ENCODE measurements at regions not wholly inside any gene's neighbourhood (a gene's known extent, or its start where the extent isn't known, plus 50 kb on each side); places are given as distances from the start of the nearest gene placed in this dataset.

GRCh38 chr11:11039208-11039965 lies 181.5 kb upstream of the ZBED5 start:
- DNase-seq (ENCODE audit: low read depth): no peak

GRCh38 chr11:11038782-11039181 lies 180.9 kb upstream of the ZBED5 start:
- no peak for DNase-seq (ENCODE audit: low read depth)

GRCh38 chr11:11038352-11038751 lies 180.5 kb upstream of the ZBED5 start:
- no peak for DNase-seq (ENCODE audit: low read depth)

- DNase-seq (ENCODE audit: low read depth): peak; percentile 26
Observed at GRCh38 chr11:11036848-11037732, 179.2 kb upstream of the ZBED5 start.

- no peak for DNase-seq (ENCODE audit: low read depth)
Observed at GRCh38 chr11:11036185-11036847, 178.5 kb upstream of the ZBED5 start.

- DNase-seq (ENCODE audit: low read depth): no peak
Observed at GRCh38 chr11:11035331-11035730, 177.5 kb upstream of the ZBED5 start.

- no peak for DNase-seq (ENCODE audit: low read depth)
Observed at GRCh38 chr11:11034476-11034875, 176.6 kb upstream of the ZBED5 start.

GRCh38 chr11:11032066-11032465 lies 174.2 kb upstream of the ZBED5 start:
- no peak for DNase-seq (ENCODE audit: low read depth)

GRCh38 chr11:11029027-11029426 lies 171.2 kb upstream of the ZBED5 start:
- no peak for DNase-seq (ENCODE audit: low read depth)

- peak; percentile 39 for DNase-seq (ENCODE audit: low read depth)
Observed at GRCh38 chr11:11028017-11028692, 170.3 kb upstream of the ZBED5 start.

- no peak for DNase-seq (ENCODE audit: low read depth)
Observed at GRCh38 chr11:11027288-11027687, 169.4 kb upstream of the ZBED5 start.

GRCh38 chr11:11025087-11025486 lies 167.2 kb upstream of the ZBED5 start:
- DNase-seq (ENCODE audit: low read depth): no peak

GRCh38 chr11:11022125-11022730 lies 164.4 kb upstream of the ZBED5 start:
- DNase-seq (ENCODE audit: low read depth): no peak

GRCh38 chr11:11021563-11021962 lies 163.7 kb upstream of the ZBED5 start:
- DNase-seq (ENCODE audit: low read depth): no peak

GRCh38 chr11:11020747-11021149 lies 162.9 kb upstream of the ZBED5 start:
- DNase-seq (ENCODE audit: low read depth): no peak

- no peak for DNase-seq (ENCODE audit: low read depth)
Observed at GRCh38 chr11:11020219-11020726, 162.4 kb upstream of the ZBED5 start.

GRCh38 chr11:11016943-11017342 lies 159.1 kb upstream of the ZBED5 start:
- no peak for DNase-seq (ENCODE audit: low read depth)

GRCh38 chr11:11016068-11016467 lies 158.2 kb upstream of the ZBED5 start:
- no peak for DNase-seq (ENCODE audit: low read depth)

GRCh38 chr11:11011617-11012016 lies 153.8 kb upstream of the ZBED5 start:
- DNase-seq (ENCODE audit: low read depth): no peak

- DNase-seq (ENCODE audit: low read depth): no peak
Observed at GRCh38 chr11:11010624-11011127, 152.8 kb upstream of the ZBED5 start.

GRCh38 chr11:11009179-11009578 lies 151.3 kb upstream of the ZBED5 start:
- DNase-seq (ENCODE audit: low read depth): no peak

Measured in CMK (cell line).